GM21423 (cell line): ENCODE measurements at regions not wholly inside any gene's neighbourhood (a gene's known extent, or its start where the extent isn't known, plus 50 kb on each side); places are given as distances from the start of the nearest gene placed in this dataset.

ENCODE experiments used
- ATAC-seq: cut with Tn5 transposase; IDR thresholded peaks from one replicate; pipeline ENCODE4 v1.9.1; 2021; ENCODE audit warnings: mild to moderate bottlenecking, moderate library complexity; ENCODE audit not compliant: unreplicated experiment

DNA sequence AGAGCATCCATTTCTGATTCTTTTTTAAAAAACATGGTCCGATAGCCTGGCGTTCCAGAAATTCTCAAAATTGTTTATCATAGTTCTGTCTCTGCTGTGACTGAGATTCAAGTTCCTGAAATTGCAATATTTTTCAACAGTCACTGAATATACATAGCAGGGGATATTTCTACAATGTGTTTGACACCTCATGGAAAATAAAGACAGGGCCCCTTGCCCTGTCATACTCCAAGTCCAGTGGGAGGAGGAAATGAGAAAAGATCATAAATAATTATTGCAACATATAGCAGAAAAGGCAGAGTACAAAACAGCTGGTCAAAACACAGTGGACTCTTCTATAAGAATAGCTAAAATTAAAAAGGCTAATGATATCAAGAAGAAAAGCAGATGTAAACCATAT is 234.8 kb upstream of the SPTLC3 start:
- ATAC-seq = no peak

DNA sequence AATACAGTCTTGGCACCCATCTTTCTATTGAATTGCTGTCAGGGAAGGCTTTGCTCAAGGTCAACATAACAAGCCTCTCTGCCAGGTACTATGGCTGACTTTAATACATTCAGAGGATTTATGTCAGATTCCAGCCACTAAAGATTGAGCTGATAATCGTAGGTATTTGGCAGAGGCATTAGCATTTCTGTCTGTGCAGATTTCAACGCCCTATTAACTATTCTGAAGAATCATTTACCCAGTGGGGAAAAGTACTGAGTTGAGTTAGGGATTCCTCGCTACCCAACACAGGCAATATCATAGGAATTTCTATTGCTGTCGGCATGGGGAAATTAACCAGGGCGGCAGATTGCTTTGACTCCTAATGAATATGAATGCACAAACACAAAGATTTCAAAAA is 233.7 kb upstream of the SPTLC3 start:
- ATAC-seq = no peak

DNA sequence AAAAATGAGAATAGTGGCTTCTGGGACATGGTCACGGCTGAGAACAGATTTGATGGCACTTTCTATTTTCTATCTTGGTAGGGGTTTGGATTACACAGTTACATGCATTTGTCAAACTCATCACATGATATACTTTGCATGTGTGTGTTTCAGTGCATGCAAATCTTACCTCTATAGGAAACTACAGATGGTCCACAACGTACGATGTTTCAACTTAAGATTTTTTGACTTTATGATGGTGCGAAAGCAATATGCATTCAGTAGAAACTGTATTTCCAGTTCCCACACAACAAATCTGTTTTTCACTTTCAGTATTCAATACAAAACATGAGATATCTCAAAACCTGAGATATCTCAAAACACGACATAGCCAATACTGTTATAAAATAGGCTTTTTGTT is 231.8 kb upstream of the SPTLC3 start:
- no peak for ATAC-seq

DNA sequence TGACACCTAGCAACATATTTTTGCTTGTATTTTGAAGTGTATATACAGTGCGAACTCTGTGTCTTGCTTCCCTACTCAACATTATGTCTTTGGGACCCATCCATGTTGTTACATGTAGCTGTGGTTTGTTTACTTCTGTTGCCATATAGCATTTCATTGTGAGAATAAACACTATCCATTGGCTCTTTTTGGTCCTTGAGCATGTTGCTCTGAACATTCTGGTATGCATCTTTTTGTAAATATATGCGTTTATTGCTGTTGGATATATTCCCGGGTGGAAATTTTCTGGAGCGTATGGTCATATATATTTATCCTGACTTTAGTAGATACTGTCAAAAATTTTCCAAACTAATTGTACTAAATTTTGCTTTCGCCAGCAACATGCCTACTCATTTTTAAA is 222.5 kb upstream of the SPTLC3 start:
- ATAC-seq = no peak

DNA sequence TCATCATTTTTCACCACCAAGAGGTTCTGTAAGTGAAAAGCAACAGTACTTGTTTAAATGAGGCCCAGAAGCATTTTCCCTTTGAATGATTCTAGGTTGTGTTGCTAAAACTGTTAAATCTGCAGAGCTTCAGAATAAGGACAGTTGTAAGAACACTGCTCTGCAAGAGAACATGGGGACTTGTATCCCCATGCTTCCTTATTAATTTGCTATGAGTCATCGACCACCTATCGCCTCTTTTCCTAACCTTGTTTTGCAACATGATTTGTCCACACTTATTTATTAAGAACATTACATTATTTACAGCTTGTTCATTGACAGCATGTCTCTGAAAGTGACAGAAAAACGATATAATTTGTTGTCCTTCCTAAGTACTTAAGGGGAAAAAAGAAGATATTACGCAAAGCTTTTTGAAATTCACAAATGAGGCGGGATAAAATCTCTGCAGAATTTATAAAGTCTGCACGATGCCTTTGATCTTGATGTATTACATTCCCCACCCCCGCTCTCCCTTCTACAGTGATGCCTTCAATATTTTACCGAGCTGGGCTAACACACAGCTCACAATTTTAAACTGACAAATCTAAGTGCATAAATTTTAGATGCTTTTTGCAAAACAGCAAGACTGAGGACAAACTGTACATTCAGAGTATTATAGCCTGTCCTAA is 220.0 kb upstream of the SPTLC3 start:
- ATAC-seq = no peak

DNA sequence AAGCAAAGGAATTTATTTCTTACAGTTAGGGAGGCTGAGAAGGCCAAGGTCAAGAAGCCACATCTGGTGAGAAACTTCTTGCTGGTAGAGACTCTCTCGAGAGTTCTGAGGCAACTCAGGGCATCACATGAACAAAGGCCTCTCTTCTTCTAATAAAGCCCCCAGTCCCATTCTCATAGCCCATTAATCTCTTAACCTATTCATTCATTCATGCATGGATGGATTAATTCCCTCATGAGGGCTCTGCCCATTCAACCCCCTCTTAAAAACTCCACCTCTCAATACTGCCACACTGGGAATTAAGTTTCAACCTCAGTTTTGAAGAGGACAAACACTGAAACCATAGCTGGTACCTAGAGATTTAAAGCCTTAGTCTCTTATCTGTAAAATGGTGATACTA is 217.9 kb upstream of the SPTLC3 start:
- no peak for ATAC-seq

DNA sequence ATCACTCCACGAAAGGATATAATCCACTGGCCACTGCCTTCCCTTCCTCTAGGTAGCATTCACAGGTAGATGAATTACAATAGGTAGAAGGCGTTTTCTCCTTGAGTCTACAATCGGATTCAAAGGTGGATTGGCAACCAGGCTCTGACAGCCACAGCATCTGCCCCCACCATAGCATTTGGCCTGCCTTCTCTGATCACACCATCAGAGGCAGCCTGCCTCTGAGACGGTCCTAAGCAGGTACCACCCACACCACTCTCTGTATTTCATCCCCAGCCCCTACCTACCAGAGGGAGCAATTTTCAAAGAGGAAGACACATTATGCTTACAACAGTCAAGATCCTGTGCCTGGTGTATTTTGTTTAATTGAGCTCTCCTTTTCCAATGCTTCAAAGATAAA is 210.5 kb upstream of the SPTLC3 start:
- ATAC-seq = no peak

DNA sequence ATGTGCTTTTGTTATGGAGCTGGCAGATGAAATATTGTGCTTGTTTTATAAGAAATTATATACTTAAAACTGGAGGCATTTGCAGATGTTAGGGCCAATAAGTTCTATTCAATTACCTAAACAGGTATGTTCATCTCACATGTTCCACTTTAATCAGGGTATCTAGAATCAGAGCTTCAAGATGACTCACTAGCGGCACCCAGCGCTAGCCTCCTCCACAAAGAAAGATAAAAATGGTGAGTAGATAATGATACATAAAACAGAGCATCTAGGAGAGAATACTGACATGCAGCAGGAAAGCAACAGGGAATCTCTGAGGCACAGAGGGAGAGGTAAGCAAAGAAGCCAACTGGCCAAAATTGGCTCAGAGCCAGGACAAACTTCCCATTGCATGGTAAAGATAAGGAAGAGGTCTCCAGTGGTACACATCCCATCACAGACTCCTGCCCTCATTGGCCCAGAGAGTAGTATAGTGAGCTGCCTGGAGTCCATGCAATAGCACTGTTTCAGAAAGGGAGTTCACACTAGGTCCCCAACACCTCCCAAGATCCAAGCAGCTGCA is 200.7 kb upstream of the SPTLC3 start:
- ATAC-seq = no peak

DNA sequence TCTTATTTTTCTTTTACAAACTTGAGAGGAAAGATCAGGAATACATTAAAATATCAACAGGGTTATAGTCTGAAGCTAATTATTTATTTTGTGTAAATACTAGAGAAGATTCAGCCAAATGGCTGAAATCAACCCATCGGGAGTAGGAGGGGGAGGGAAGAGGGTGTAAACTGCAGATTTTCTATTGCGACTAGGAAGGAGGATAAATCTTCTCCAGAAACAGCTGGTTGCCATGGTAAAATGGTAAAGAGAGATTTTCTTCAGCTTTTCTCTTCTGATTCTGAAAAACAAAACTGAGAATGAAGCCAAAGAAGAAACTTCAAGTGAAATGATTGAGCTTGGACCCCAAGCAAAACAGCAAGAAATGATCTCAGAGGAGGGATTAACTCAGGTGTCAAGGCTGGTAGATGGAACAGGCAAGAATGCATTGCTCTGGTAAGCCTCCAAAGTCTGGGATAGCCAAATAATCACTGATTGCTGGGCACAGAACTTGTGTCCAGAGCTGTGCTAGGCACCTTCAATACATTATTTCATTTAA is 193.5 kb upstream of the SPTLC3 start:
- ATAC-seq = no peak

DNA sequence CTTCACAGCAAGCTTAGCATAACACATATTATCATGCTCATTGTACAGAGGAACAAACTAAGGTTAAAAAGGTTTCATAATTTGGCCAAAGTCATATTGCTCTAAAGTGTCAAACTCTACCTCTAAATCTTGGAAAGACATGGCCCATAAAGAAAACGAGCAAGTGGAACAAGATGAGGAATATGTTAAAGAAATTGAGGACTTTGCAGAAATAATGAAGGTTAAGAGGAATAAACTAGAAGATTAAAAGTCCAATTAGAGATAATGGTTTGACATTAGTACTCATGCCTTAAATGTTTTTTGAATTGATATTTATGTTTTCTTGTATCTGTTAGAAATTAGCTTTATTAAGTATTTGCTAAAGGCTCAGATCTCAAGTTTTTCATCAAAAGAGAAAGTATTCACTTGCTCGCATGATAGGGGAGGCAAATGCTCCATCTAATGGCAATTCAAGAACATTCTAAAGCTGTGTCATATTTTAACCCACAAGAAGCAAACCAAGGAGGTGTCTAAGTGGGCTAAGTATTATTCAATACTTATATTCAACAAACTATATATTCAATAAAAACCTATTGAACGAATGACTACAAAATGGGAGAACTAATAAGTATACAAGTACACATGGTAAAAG is 192.9 kb upstream of the SPTLC3 start:
- no peak for ATAC-seq

DNA sequence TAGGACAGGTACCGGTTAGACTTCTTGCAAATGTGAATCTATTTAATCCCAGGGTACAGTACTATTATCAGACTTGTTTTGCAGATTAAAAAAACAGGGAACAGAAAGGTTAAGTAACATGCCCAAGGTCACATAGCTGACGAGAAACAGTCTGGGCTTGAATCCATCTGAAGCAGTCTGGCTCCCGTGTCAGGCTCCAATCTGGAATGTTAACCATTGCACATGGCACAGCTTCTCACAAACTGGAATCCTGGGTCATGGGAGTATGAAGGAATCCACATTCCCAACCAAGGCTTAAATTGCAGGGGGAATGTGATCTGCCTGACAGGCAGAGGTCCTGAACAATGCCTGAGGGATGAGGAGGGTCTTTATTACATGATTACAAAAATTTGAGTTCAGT is 187.5 kb upstream of the SPTLC3 start:
- no peak for ATAC-seq

DNA sequence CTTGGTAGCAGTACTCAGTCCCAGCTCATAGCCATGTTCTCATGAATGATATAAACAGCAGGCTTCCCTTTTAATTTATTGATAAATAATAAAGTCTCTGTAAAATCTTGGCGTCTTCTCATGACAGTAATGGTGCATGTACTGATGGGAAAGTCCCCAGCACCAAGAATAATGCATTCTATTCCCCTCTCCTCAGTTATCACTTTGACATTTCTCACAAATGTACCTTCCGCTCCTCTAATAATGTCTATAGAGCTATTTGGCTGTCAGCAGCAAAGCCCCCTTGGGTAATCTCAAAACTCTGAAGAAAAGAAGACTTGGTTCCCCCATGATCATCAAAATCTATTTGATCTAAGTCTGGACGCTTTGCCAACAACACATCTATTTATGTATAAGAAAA is 185.0 kb upstream of the SPTLC3 start:
- ATAC-seq = no peak

DNA sequence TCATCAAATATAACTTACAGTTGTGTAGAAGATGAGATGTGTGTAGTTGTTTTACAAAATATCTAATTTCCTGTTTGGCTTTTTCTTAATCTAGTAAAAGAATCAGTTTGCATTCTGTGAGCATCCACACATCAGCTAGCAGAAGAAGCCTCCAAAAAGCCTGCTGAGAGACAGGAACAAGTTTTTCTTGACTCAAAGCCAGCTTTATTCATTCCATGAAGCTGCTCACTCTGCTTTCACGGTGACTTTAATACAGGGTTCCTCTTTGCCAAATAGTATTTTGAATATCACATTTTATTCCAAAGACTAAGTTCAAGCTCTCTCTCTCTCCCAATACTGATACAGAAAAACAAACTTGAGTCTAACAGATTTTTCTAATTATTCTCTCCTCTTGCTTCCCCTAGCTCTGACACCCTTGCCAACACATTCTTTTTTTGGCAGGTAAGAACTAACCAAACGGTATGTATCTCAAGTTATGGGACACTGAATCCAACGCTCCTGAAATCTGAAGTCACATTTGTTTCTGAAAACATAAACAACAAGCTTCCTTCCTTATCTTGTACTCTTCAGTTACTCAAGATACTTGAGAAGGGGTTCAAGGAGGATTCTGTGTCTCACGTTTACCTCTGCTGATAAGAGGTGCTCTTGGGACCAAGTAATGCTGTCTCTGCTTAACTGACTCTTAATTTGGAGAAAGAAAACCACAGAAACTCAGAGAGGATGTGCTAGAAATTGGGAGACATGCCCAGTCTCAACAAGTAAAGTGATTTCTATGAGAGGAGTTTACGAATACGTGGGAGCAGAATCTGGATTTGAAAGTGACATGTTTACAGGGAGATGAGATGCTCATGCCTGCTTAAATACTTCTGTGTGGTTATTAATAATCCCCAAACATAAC is 184.2 kb upstream of the SPTLC3 start:
- ATAC-seq = no peak

DNA sequence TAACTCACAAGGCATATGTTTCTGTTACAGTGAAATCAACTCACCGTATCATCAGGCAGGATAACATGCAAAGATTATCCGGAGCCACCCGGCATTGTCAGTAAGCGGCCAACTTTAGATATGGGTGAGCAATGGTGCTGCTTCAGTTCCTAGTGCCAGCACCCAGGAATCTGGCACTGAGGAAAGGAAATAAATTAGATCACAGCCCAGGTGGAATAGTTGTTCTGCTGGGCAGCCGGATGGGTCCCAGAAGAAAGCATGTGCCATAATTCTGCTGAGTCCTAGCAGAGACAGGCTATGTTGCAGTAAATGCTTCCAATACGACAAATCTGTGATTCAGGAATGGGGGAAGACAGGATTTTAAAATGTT is 183.6 kb upstream of the SPTLC3 start:
- ATAC-seq = no peak

DNA sequence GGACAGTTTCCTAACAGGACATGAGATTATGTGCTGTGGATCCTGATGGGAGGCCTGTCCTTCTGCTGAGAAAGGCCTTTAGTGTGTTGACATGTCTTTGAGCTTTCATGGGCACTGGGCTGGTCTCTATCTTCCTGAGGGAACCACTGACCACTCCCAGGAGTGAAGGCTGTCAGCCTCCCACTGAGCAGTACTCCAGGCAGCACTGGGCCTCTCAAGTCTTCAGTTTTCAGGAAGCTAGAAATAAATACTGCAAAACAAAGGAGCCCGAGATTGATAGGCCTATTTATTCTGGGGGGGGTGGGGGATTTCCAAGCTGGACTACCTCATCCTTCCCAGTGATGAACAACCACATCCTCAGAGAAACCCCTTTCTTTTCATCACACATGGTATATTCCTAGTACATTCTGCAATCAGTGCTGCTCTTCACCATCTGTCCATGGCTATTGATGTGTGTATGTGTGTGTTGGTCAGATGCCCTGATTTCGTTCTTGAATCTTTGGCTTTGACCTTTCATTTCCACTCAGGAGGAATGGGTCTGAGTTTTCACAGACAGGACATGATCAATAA is 180.9 kb upstream of the SPTLC3 start:
- no peak for ATAC-seq

DNA sequence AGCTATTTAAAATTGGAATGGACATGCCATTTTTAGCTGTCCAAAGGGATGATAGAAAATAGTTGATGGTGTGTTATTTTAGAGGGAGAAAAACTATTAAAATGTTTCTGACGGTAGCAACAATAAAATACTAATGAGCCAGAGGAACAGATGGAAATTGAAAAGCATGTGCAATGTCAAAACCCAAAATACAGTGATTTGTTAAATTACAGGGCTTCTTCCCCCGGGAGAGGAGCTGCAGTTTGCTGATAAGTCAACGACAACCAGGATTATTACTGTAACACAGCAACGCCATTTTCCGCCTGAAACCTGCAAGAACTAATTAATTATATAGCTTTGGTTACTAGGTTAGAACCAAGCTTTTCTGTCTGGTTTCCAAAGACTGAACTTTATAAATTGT is 179.6 kb upstream of the SPTLC3 start:
- ATAC-seq = no peak

DNA sequence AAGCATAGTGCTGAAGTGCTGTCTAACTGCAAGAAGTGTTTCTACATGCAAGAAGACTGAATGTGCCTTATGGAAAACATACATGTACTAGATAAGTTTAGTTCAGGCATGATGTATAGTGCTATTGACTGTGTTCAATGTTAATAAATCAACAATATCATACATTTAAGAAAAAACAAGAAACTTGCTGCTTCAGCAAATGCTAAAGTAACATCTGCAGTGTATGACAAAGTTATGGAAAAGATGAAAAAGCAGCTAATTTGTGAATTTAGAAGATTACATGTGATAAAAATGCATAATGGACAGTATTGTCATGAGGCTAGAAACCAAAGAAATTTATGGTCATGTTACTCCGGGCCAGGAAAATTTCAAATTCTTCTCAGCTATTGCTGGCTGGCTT is 174.9 kb upstream of the SPTLC3 start:
- ATAC-seq = no peak

DNA sequence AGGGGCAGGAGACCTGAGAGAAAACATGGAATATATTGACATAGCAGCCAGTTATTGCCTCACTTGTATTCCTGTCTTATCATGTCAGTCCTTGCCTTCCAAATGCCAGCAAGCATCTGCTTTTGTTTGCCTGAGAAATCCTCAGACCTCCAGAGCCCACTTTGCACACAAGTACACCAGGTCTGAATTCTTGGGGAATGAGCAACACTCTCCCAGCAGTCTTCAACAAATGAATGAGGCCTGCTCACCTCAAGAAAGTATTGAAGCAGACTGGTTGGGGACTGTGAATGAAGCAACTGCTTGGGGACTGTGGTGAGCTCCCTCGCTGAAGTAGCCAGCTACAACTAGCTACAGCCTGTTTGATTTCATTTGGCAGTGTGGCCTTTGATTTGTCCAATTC is 172.8 kb upstream of the SPTLC3 start:
- no peak for ATAC-seq

DNA sequence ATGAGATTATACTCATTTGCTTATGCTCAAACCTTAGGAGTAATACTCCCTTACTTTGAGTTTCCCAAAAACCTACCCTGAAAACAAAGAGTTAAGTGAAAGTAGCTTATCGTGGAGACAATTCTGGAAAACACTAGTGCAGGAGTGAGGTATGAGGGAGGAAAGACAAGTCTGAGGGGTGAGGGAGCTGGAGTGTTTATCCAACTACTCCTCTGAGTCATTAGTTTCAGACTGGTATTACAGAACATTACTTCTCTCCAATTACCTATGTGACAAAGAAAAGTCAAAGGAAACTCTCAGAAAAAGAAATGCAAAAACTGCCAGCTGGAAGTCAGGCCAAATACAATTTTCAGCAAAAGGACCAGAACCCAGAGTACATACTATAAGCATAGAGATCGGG is 171.1 kb upstream of the SPTLC3 start:
- no peak for ATAC-seq

DNA sequence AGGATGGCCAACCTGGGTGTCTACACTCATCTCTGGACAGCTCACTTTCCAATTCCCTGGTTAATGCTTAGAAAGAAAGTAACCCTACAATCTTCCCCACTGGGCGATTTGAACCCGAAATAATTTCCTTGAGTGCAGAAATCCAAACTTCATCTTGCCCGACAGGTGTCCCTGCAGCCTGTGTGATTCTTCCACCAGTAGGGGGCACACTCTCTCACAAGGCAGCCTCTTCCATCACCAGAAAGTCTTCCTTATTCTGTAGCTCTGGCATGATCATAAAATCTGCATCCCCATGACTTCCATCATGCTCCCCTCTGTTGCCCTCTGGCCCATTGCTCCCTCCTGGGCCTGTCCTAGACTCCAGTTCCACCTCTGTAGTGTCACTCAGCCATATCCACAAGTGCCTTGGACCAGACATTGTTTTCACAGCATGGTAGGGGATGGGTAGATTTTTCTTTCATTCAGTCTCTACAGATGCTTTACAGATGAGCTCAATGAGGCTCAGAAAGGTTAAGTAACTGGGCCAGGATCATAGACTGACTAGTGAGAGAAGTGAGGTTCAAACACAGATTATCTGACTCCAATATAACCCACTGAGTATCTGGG is 170.4 kb upstream of the SPTLC3 start:
- ATAC-seq = no peak

DNA sequence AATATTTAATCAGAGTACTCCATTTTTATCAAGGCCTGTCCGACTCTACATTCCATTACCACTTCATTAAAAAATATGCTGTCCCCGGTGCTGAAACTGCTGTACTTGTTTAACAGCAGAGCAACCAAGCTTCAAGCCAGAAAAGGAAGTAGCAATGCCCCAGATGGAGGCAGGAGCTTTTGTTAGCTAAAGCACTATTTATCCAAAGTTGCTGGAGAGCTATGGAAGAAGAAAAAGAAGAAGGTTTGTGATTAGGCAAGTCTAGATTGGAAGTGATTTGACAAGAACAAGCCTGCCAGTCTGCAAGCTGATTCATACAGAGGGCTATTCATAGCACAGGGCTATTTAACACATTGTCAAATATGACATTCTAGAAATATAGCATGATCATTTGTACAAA is 160.9 kb upstream of the SPTLC3 start:
- ATAC-seq = no peak
